ENCODE measurements at regions not wholly inside any gene's neighbourhood (a gene's known extent, or its start where the extent isn't known, plus 50 kb on each side); places are given as distances from the start of the nearest gene placed in this dataset.

- DNase-seq (ENCODE audit: low read depth) = no peak
- H3K4me3 ChIP-seq (ENCODE audit: low read depth, low read length) = no peak overlapping the region
- TF ChIP-seq CTCF (conservative IDR thresholded peaks at IDR 0.05; ENCODE audit: low read depth, low read length) = no peak
Measured at GRCh38 chr15:62552444-62552843, 387.4 kb upstream of the C2CD4B start.

- H3K4me3 ChIP-seq (ENCODE audit: low read depth, low read length) = no peak overlapping the region
- peak; percentile 27 for DNase-seq (ENCODE audit: low read depth)
- TF ChIP-seq CTCF (conservative IDR thresholded peaks at IDR 0.05; ENCODE audit: low read depth, low read length) = no peak
Measured at GRCh38 chr15:62553911-62554563, 389.0 kb upstream of the C2CD4B start.

GRCh38 chr15:62558640-62559380 is 393.7 kb upstream of the C2CD4B start:
- no peak for TF ChIP-seq CTCF (conservative IDR thresholded peaks at IDR 0.05; ENCODE audit: low read depth, low read length)

DNA sequence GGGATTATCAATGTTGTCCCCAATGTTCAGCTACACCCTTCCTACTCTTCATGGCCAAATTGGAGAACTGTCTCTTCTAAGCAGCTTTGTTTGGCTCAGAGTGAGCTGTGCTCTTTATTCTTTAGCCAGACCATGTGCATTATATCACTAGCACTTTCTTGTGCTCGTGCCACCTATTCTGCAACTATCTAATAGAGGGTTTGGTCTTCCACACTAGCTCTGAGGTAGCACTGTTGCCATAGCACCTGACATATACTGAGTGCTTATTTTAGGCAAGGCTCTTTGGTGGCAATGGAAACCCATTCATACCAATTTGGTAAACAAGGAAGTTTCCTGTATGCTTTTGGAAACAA is 394.3 kb upstream of the C2CD4B start:
- no peak for DNase-seq (ENCODE audit: low read depth)
- TF ChIP-seq CTCF (conservative IDR thresholded peaks at IDR 0.05; ENCODE audit: low read depth, low read length) = no peak

More at GRCh38 chr15:62558640-62559380, 393.7 kb upstream of the C2CD4B start:
- no peak overlapping the region for H3K4me3 ChIP-seq (ENCODE audit: low read depth, low read length)
- DNase-seq (ENCODE audit: low read depth) = no peak

DNA sequence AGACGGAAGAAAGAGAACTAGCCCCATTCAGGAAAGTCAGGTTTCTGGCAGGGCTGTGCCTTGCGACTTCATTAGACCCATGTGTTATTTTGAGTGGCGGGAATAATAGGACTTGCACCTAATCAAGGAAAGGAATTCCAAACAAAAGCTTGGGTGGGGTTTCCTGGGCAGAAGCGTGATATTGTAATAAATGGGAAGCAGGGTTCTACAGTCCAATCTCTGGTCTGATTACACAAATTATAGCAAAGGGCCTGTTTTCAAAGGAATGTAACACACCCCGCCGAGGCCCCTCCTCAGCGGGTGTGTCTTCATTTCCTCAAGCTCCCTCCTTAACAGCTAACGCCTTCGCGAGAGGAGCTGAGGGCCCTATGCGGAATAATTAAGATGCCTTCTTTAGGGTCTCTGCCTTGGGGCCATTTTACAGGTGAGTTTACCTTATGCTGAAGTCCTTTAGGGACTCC is 396.0 kb upstream of the C2CD4B start:
- H3K4me3 ChIP-seq (ENCODE audit: low read depth, low read length) = no peak overlapping the region
- TF ChIP-seq CTCF (conservative IDR thresholded peaks at IDR 0.05; ENCODE audit: low read depth, low read length) = no peak
- no peak for DNase-seq (ENCODE audit: low read depth)

More for the DNA sequence above, 394.3 kb upstream of the C2CD4B start:
- no peak overlapping the region for H3K4me3 ChIP-seq (ENCODE audit: low read depth, low read length)

- H3K4me3 ChIP-seq (ENCODE audit: low read depth, low read length) = no peak overlapping the region
- no peak for TF ChIP-seq CTCF (conservative IDR thresholded peaks at IDR 0.05; ENCODE audit: low read depth, low read length)
- DNase-seq (ENCODE audit: low read depth) = no peak
Measured at GRCh38 chr15:62561571-62561970, 396.5 kb upstream of the C2CD4B start.

Measured in epithelial cell of proximal tubule (primary cell).